ENCODE measurements at regions not wholly inside any gene's neighbourhood (a gene's known extent, or its start where the extent isn't known, plus 50 kb on each side); places are given as distances from the start of the nearest gene placed in this dataset.

DNA sequence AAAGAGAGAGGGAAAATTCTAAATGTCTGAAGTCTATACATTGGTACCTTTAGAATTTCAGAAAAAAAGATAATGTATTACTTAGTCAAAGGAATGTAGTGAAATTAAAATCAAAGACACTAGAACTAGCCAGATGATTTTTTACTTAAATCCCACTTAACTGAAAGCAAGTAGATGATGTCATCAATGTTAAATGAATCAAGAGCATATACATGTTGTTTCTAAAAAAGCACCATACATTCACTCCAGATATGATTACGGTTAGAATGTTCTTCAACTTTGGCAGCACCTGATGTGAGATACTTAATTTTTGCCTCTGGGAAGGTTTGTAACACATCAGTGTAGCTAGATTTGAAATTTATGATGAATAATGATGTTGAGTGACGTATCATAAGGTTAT lies 576.7 kb upstream of the CNTNAP2 start:
- TF ChIP-seq, protein P1, sequence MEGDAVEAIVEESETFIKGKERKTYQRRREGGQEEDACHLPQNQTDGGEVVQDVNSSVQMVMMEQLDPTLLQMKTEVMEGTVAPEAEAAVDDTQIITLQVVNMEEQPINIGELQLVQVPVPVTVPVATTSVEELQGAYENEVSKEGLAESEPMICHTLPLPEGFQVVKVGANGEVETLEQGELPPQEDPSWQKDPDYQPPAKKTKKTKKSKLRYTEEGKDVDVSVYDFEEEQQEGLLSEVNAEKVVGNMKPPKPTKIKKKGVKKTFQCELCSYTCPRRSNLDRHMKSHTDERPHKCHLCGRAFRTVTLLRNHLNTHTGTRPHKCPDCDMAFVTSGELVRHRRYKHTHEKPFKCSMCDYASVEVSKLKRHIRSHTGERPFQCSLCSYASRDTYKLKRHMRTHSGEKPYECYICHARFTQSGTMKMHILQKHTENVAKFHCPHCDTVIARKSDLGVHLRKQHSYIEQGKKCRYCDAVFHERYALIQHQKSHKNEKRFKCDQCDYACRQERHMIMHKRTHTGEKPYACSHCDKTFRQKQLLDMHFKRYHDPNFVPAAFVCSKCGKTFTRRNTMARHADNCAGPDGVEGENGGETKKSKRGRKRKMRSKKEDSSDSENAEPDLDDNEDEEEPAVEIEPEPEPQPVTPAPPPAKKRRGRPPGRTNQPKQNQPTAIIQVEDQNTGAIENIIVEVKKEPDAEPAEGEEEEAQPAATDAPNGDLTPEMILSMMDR (IDR thresholded peaks at IDR 0.05), result no peak
- TF ChIP-seq POLR2A (IDR thresholded peaks at IDR 0.05), result no peak

Data from thyroid gland (tissue), 4 donors.